GM18498 (cell line): ENCODE measurements at regions not wholly inside any gene's neighbourhood (a gene's known extent, or its start where the extent isn't known, plus 50 kb on each side); places are given as distances from the start of the nearest gene placed in this dataset.
A peak's percentile ranks its signal among the peaks of the same experiment; 100 is the strongest.

ENCODE experiments used
- ATAC-seq: cut with Tn5 transposase; IDR thresholded peaks from one replicate; pipeline ENCODE4 v1.9.1; 2021; ENCODE audit warnings: mild to moderate bottlenecking, moderate library complexity; ENCODE audit not compliant: unreplicated experiment

GRCh38 chr20:53751620-53752318 lies 158.1 kb upstream of the ZNF217 start:
- ATAC-seq, result no peak

- ATAC-seq, result peak; percentile 75
Measured at GRCh38 chr20:53750827-53751619, 157.4 kb upstream of the ZNF217 start.

DNA sequence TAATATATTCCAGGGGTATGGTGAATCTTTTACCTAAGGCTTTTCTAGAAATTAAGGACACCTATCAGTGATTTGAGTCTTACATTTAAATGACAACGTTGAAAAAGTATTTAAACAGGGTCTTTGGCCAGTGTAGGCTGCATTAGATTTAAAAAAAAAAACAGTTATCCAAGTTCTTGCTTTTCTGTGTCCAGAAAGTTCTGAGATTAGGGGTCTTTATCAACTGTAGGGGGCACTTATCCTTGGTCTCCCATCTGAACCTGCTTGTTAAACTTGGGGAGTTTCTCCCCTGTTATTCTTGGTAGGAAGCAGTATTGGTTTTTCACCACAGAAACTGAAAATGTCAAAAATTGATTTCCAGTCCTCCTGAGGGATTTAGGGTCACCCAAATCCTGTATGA lies 155.9 kb upstream of the ZNF217 start:
- no peak for ATAC-seq

- no peak for ATAC-seq
Measured at GRCh38 chr20:53748821-53749421, 155.3 kb upstream of the ZNF217 start.

DNA sequence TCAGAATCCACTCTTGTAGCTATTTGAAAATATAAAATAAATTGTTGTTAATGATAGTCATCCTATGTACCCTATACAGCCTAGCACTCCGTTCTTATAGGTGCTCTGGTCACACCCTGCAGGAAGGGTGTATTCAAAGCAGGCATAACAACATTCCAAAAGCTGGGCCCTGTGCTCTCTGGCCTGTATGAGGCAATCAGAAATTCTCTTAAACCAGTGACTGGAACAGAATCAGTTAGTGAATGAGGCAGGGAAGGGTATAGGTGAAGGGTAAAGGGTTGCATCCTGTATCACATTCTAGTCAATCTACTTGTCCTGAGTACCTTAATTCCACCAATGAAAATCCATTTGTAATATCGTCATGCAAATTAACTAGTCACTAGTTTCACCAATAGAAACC lies 154.5 kb upstream of the ZNF217 start:
- no peak for ATAC-seq

DNA sequence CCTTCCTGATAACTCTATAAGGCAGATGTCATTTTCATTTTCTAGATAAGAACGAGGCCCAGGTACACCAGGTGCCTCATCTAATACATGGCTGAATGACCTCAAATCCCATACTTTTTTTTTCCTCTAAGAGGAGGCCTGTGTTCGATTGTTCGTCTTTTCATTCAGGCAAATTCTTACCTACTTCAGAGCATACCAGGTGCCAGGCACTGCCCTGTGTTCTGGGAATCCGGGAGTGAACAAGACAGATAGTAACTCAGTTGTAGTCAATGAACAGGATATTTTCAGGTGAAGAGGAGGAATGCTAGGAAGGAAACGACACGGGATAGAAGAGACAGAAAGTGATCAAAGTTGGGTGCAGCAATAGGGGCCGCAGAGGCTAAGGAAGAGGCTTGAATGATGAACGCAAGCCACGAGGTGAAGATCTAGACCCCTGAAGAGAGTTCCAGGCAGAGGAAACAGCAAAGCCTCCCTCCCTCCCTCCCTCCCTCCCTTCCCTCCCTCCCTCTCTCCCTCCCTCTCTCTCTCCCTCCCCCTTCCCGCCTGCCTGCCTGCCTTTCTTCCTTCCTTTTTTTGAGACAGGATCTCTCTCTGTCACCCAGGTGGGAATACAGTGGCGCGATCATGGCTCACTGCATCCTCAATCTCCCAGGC lies 150.1 kb upstream of the ZNF217 start:
- no peak for ATAC-seq

DNA sequence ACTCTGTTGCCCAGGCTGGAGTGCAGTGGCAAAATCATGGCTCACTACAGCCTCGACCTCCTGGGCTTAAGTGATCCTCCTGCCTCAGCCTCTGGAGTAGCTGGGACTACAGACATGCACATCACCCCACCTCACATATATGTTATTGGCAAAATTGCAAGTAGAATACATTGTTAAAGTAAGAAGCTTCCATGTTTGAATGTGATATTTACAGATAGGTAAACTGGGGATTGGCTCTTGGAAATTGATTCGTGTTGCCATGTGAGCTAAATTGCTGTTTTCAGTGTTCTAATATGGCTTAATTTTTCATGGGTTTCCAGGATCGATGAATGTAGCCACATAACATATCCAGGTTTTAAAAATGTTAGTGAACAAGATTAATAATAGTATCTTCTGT lies 149.0 kb upstream of the ZNF217 start:
- ATAC-seq, result no peak

GRCh38 chr20:53741726-53742028 lies 148.0 kb upstream of the ZNF217 start:
- no peak for ATAC-seq

DNA sequence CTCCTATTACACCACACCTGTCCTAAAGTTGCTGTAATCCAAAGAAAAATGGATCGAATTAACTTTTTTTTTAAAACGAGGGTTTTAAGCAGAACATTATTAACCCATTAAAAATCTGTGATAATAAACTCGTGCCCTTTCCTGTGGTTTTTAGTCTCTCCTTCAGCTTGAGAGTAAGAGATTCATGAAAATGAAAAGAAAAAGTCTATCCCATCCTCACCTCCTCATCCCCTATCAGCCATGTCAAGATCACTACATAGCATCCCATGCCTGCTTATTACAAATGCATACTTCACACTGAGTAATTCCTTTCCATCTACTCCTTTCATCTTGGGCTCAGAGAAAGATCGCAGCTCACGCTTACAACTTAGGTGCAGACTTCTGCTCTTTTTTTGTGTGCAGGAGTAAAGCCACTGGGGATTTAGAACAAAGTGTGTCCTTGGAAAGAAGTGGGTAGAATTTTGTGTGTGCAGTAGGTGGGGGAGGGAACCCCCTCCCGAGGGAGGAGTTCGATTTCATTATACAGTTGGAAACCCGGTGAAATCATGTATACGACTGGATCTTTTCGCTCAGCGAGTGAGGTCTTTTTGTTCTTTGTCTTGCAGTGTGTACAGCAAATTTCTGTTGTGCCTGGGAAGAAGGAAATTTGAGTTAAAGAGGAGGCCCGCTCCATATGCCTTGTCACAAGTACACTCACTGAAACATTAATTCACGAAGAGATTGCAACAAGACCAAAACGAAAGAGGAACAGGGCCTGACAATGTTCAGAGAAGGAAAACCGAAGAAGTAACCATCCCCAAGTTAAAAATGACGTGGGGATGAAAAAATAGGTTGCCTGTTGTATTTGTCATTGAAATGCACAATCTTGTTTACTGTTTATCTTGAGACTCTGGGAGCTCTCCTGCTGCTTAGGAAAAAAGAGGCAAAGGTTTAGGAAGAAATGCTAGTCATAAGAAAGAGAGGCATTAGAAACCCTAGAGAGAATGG lies 146.5 kb upstream of the ZNF217 start:
- peak; percentile 49 for ATAC-seq

GRCh38 chr20:53738945-53739798 lies 145.5 kb upstream of the ZNF217 start:
- no peak for ATAC-seq

DNA sequence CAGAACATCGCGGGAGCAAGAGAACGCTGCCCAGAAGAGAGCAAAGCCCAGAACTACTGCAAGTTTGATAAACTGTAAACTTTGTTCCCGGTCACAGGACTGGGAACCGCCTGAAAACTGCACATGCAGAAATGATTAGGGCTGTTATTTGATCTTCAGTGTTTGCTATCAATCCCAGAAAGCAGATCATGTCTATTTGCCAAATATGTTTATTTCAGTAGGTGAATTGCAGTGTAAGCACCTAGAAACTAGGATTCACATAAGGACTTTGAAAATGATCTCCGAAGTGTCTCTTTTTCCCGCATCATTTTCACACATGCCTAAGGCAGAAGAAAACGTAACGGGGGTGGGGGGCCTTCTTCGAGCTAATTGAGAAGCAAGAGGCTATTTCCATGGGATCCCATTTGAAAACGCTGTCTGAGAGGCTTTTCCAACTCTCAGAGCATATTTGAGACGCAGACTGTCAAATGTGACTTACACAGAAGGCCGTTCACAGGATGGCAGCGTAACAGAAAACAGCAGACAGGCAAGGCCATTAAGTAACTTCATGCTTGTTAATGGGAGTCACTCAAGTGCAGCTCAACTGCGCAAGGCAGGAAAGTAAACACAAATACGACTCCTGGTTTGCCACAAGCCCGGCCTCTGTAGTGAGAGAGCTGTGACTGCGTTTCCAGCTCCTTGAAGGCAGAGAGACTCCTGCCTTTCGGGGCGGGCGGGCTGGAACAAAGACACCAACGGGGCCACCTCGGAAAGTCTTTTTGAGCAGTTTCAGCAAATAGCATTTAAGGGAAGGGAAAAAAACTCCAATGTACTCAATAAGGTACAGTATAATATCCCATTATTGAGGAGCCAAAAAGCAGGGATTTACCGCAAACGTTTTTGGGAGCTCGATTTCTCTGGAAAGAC lies 144.7 kb upstream of the ZNF217 start:
- ATAC-seq, result no peak

DNA sequence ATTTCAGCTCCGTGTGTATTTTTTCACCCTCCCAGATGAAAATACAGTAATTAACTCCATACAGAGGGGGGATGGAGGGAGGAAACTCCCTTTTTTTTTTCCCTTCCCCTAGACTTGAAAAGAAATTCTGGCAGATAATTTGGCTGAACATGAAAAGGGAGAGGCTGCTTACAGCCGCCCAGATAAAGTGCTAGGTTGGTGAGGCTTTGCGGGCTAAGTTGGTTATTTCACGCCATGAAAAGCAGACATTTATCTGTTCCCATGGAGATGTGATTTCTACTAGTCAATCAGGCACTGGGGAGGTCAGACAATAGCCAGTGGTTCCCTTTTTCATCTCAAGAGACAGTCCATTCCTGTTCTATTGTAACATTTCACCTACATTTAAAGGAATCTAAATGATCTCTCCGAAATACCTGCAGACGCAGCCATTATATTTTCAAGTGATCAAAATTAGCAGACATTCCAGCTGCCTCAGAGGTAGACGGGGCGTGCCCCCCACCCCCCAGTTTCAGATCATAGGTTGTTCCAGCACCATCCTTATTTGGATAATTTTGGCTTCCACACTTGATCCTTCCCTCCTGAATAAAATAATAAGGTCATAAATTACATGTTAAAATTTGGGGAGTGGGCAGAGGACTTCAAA lies 143.9 kb upstream of the ZNF217 start:
- ATAC-seq, result no peak

GRCh38 chr20:53736757-53737395 lies 143.2 kb upstream of the ZNF217 start:
- ATAC-seq, result peak; percentile 48

GRCh38 chr20:53736122-53736756 lies 142.6 kb upstream of the ZNF217 start:
- no peak for ATAC-seq

GRCh38 chr20:53735536-53736050 lies 142.0 kb upstream of the ZNF217 start:
- ATAC-seq, result no peak

- ATAC-seq, result no peak
Measured at GRCh38 chr20:53734006-53734688, 140.5 kb upstream of the ZNF217 start.
